H9 (cell line): ENCODE measurements at regions not wholly inside any gene's neighbourhood (a gene's known extent, or its start where the extent isn't known, plus 50 kb on each side); places are given as distances from the start of the nearest gene placed in this dataset.

Experiments used
- DNase-seq: peaks from one replicate; pipeline ENCODE4 v3.0.0-alpha.2; 2017
- H2AFZ ChIP-seq: one replicate; pipeline ENCODE4 v1.6.1; 2013; ENCODE audit warnings: mild to moderate bottlenecking, low read length, control low read depth, moderate library complexity
- H2AK5ac ChIP-seq: 2 replicates; pipeline ENCODE4 v1.6.1; 2013; ENCODE audit warnings: low read length, control low read depth, mixed read lengths; ENCODE audit not compliant: insufficient read length
- H2BK120ac ChIP-seq: one replicate; pipeline ENCODE4 v1.6.1; 2013; ENCODE audit warnings: low read depth, mild to moderate bottlenecking, low read length, control low read depth, inconsistent platforms; ENCODE audit not compliant: poor library complexity, severe bottlenecking
- H2BK12ac ChIP-seq: 2 replicates; pipeline ENCODE4 v1.6.1; 2013; ENCODE audit warnings: low read length, control low read depth, mixed read lengths, low read depth; ENCODE audit not compliant: insufficient read length
- H2BK15ac ChIP-seq: 2 replicates; pipeline ENCODE4 v1.6.1; 2013; ENCODE audit warnings: low read depth, low read length, control low read depth
- H2BK20ac ChIP-seq: one replicate; pipeline ENCODE4 v1.6.1; 2013; ENCODE audit warnings: low read depth, mild to moderate bottlenecking, low read length, control low read depth, inconsistent platforms; ENCODE audit not compliant: poor library complexity, severe bottlenecking
- H2BK5ac ChIP-seq: 2 replicates; pipeline ENCODE4 v1.6.1; 2013; ENCODE audit warnings: low read length, control low read depth, mixed read lengths; ENCODE audit not compliant: insufficient read length
- H3K14ac ChIP-seq: 2 replicates; pipeline ENCODE4 v1.6.1; 2013; ENCODE audit warnings: low read length, control low read depth; ENCODE audit not compliant: insufficient read depth
- H3K18ac ChIP-seq: 2 replicates; pipeline ENCODE4 v1.6.1; 2013; ENCODE audit warnings: low read depth, mild to moderate bottlenecking, mixed read lengths, low read length, control low read depth; ENCODE audit not compliant: insufficient read length
- H3K23ac ChIP-seq: 2 replicates; pipeline ENCODE4 v1.6.1; 2013; ENCODE audit warnings: low read length, control low read depth, mixed read lengths, low read depth; ENCODE audit not compliant: insufficient read length
- H3K23me2 ChIP-seq: 2 replicates; pipeline ENCODE4 v1.6.1; 2013; ENCODE audit warnings: low read depth, mild to moderate bottlenecking, mixed read lengths, low read length, control low read depth; ENCODE audit not compliant: insufficient read length, poor library complexity, severe bottlenecking
- H3K27ac ChIP-seq: 2 replicates; pipeline ENCODE4 v1.5.1; 2013; ENCODE audit warnings: low read length, control low read depth, mixed read lengths, low read depth; ENCODE audit not compliant: insufficient read length
- H3K27me3 ChIP-seq: 2 replicates; pipeline ENCODE4 v1.6.1; 2013; ENCODE audit warnings: low read length, control low read depth, inconsistent platforms; ENCODE audit not compliant: insufficient read depth
- H3K4ac ChIP-seq: 2 replicates; pipeline ENCODE4 v1.6.1; 2013; ENCODE audit warnings: low read depth, mild to moderate bottlenecking, control low read depth, inconsistent platforms, low read length, moderate library complexity
- H3K4me1 ChIP-seq: 2 replicates; pipeline ENCODE4 v1.6.1; 2013; ENCODE audit warnings: low read length, control low read depth, inconsistent platforms; ENCODE audit not compliant: insufficient read depth
- H3K4me2 ChIP-seq: 2 replicates; pipeline ENCODE4 v1.6.1; 2013; ENCODE audit warnings: low read length, control low read depth, mixed read lengths; ENCODE audit not compliant: insufficient read length, insufficient read depth
- H3K56ac ChIP-seq: 2 replicates; pipeline ENCODE4 v1.6.1; 2013; ENCODE audit warnings: low read depth, mild to moderate bottlenecking, mixed read lengths, low read length, control low read depth; ENCODE audit not compliant: insufficient read length
- H3K79me1 ChIP-seq: 2 replicates; pipeline ENCODE4 v1.6.1; 2013; ENCODE audit warnings: low read depth, mild to moderate bottlenecking, moderate library complexity, low read length, control low read depth, inconsistent platforms; ENCODE audit not compliant: insufficient read depth, poor library complexity, severe bottlenecking
- H3K79me2 ChIP-seq: 2 replicates; pipeline ENCODE4 v1.6.1; 2013; ENCODE audit warnings: low read length, control low read depth, inconsistent platforms; ENCODE audit not compliant: insufficient read depth
- H3K9ac ChIP-seq: 2 replicates; pipeline ENCODE4 v1.6.1; 2013; ENCODE audit warnings: low read length, control low read depth, mixed read lengths; ENCODE audit not compliant: insufficient read length; ENCODE audit errors: extremely low read depth
- H3K9me3 ChIP-seq: one replicate; pipeline ENCODE4 v1.6.1; 2013; ENCODE audit warnings: low read depth, low read length, inconsistent platforms; ENCODE audit not compliant: control insufficient read depth
- H3T11ph ChIP-seq: one replicate; pipeline ENCODE4 v1.6.1; 2013; ENCODE audit warnings: mild to moderate bottlenecking, low read length, control low read depth, inconsistent platforms
- H4K20me1 ChIP-seq: one replicate; pipeline ENCODE4 v1.6.1; 2013; ENCODE audit not compliant: control insufficient read depth, insufficient read length, insufficient read depth
- H4K5ac ChIP-seq: 2 replicates; pipeline ENCODE4 v1.6.1; 2013; ENCODE audit warnings: low read depth, mild to moderate bottlenecking, mixed read lengths, low read length, control low read depth; ENCODE audit not compliant: insufficient read length
- H4K8ac ChIP-seq: replicated peaks from 2 replicates; pipeline ENCODE4 v1.6.1; 2013; ENCODE audit warnings: low read length, control low read depth, mixed read lengths, low read depth; ENCODE audit not compliant: insufficient read length
- H4K91ac ChIP-seq: 2 replicates; pipeline ENCODE4 v1.6.1; 2013; ENCODE audit warnings: low read depth, mild to moderate bottlenecking, moderate library complexity, mixed read lengths, low read length, control low read depth; ENCODE audit not compliant: insufficient read length
- H3K27ac Mint-ChIP-seq, 3 experiments: 2 replicates in 2 of 3; 3 replicates in 1 of 3; pipeline ENCODE4 v1.8.0; 2020 to 2021; ENCODE audit warnings: mixed read lengths in 3 of 3, mild to moderate bottlenecking in 1 of 3, moderate library complexity in 1 of 3
- H3K27me3 Mint-ChIP-seq: 2 replicates; pipeline ENCODE4 v1.8.0; 2021; ENCODE audit warnings: low read depth, mild to moderate bottlenecking, moderate library complexity, mixed read lengths
- H3K36me3 Mint-ChIP-seq, 3 experiments: 2 replicates in 2 of 3; 3 replicates in 1 of 3; pipeline ENCODE4 v1.8.0; 2020 to 2021; ENCODE audit warnings: low read depth in 3 of 3, mixed read lengths in 3 of 3; ENCODE audit not compliant: insufficient read depth in 1 of 3
- H3K4me1 Mint-ChIP-seq, 2 experiments: 2 replicates each; pipeline ENCODE4 v1.8.0; 2020; ENCODE audit warnings: mixed read lengths in 2 of 2
- H3K4me3 Mint-ChIP-seq, 2 experiments: 2 replicates in 1 of 2; 3 replicates in 1 of 2; pipeline ENCODE4 v1.8.0; 2020 to 2021; ENCODE audit warnings: mild to moderate bottlenecking in 2 of 2, mixed read lengths in 2 of 2, moderate library complexity in 1 of 2
- H3K9me3 Mint-ChIP-seq, 2 experiments: 2 replicates in 1 of 2; 3 replicates in 1 of 2; pipeline ENCODE4 v1.8.0; 2020; ENCODE audit warnings: mild to moderate bottlenecking in 2 of 2, mixed read lengths in 2 of 2, moderate library complexity in 1 of 2
- CTCF ChIP-seq: fragments of 200-600 bp; sonication (generic); conservative IDR thresholded peaks from 3 replicates; pipeline ENCODE4 v1.8.0; 2021; ENCODE audit warnings: antibody characterized with exemption, mild to moderate bottlenecking
- WGBS: extraction: QIAGEN DNeasy Blood & Tissue Kit; methylation state at CpG from one replicate; pipeline ENCODE4 v1.1.7; 2013; ENCODE audit warnings: missing lambda C conversion rate, low lambda C conversion rate, mixed read lengths; ENCODE audit not compliant: insufficient read length; ENCODE audit errors: extremely low coverage; 5-methylcytosine and 5-hydroxymethylcytosine counted together

- Histone ChIP-seq H3K9ac (no peak overlapping the region), H3K27me3 (no peaks in the 10 kb centered on the region), H4K8ac (no peak overlapping the region), H3K79me2 (no peaks in the 10 kb centered on the region), H3K23me2 (no peaks in the 10 kb centered on the region), H4K20me1 (no peaks in the 10 kb centered on the region), H3K9me3 (no peaks in the 10 kb centered on the region), H2BK15ac (no peak overlapping the region), H3T11ph (no peak overlapping the region), H3K4me1 (no peaks in the 10 kb centered on the region), H2BK5ac (no peak overlapping the region), H3K56ac (no peak overlapping the region), H2AK5ac (no peak overlapping the region), H2BK120ac (no peak overlapping the region), H2BK12ac (no peak overlapping the region), H3K23ac (no peak overlapping the region), H3K27ac (no peak overlapping the region), H3K14ac (no peak overlapping the region), H3K18ac (no peak overlapping the region), H4K5ac (no peak overlapping the region), H4K91ac (no peak overlapping the region), H3K4ac (no peak overlapping the region), H3K4me2 (no peak overlapping the region), H2BK20ac (no peak overlapping the region), H2AFZ (no peak overlapping the region), H3K79me1 (no peaks in the 10 kb centered on the region)
- H3K4me3 Mint-ChIP-seq: no peak overlapping the region
- DNase-seq: no peak
- H3K9me3 Mint-ChIP-seq: no peaks in the 10 kb centered on the region; a peak in 1 of 5 replicates
- H3K4me1 Mint-ChIP-seq: no peaks in the 10 kb centered on the region
- WGBS: no CpG with 5 or more reads among the region's 1 CpG
- H3K27ac Mint-ChIP-seq: peak overlapping the region in 1 of 3 experiments; percentile 51; a peak in 2 of 7 replicates
- H3K27me3 Mint-ChIP-seq: no peaks in the 10 kb centered on the region
- H3K36me3 Mint-ChIP-seq: no peaks in the 10 kb centered on the region
- TF ChIP-seq CTCF: no peak
Observed at GRCh38 chr7:81460250-81461045, 309.4 kb downstream of the HGF start.
